ENCODE measurements at regions not wholly inside any gene's neighbourhood (a gene's known extent, or its start where the extent isn't known, plus 50 kb on each side); places are given as distances from the start of the nearest gene placed in this dataset.
"Not testable (repeated sequence)": the region's sequence is repeated elsewhere in the genome, so short reads cannot be mapped to it uniquely, and the experiment has no call there.

DNA sequence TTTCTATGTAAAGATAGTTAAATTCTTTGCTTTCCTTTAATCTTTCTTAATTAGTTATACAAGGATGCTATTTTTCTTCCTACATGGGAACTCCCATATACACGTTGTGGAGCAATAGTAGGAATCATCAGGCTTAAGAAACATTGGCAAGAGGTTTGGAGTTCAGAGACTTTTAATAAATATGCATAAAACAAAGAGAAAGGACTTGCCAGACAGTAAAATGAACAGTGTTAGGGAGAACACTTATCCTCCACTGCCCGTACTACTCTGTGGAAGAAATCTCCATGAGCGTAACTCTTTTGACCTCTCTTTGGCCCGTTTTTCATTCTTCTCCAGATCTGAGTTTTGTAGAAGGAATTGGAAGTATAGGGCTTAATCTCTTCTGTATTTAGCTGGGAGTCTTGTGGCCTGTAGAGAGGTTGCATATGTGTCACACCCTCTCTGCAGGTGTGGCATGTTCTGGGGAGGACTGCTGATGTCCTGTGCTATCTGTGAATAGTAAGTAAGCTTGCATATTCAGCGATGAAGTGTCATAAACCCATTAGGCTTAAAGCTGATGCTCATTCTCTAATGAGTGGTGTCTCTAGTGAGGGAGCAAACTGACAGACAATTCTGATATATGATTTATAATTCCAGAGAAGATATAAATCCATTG lies 455.4 kb upstream of the FAR2 start:
- no peak for DNase-seq

DNA sequence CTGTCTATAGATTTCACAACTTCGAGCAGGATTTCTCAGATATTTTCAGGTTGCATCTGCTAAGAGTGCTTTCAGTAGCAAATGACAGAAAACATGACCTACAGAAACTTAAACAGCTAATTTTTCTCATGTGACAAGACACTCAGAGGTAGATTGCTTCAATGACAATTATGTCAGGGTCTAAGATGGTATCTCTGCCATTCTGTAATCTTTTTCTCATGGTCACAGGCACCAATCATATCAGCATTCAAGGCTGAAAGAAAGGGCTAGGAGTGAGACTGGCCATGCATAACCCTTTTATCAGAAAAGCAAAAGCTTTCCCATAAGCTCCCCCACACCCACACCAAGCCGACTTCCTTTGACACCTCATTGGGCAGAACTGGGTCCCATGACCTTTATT lies 450.5 kb upstream of the FAR2 start:
- no peak for DNase-seq

DNA sequence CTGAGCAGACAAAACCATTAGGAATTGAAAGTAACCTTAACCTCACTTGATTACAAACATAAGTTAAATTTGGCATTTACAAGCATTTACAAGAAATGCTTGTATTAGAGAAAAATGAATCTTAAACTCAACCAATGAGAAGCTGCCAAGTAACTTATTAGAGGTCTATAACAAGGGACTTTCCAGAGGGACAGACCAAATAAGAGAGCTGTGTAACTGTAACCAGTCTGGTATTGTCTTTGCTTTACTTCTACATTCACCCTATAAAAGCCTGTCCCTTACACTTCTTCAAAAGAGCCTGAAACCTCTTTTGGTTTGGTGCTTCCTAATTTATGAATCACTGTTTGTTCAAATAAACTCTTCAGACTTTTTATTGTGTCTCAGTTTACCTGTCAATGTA lies 450.0 kb upstream of the FAR2 start:
- no peak for DNase-seq

DNA sequence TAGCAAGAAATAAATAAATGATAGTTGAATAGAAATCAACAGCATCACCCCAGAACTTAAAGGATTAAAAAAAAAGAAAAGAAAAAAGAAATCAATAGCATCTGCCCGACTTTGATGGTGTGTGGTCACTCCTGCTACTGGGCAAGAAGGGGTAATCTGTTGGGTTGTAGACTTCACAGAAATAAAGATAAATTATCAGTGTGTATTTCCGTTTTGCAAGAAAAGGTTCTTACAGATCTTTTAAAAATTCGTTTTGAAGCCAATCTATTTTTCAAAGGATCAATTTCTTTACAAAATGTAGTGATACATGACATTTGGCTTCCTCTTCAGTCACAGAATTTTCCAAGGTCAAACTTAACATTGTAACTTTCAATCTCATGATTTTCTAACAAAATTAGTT lies 448.9 kb upstream of the FAR2 start:
- no peak for DNase-seq

DNA sequence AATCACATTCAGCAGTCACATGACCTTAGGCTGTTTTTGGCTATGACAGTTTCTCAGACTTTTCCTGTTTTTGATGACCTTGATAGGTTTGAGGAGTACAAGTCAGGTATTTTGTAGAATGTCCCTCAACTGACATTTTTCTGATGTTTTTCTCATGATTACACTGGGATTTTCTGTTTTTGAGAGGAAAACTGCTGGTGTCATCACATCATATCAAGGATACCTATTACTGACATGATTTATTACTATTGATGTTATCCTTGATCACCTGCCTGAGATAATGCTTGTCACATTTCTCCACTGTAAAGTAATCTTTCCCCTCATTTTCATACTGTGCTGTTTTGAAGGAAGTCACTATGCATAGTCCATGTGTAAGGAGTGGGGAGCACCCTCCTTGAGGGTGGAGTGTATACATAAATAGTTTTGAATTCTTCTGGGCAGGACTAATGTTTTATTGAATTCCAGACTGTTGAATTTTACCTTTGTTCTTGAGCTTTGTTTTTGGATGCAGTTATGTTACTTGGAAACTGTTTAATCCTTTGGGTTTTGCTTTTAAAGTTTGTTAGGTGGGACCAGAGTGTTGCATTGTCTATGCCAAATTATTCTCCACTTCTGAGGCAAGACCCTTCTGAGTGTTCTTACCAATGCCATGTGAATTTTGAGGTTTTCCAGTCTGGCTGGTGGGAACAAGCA lies 444.5 kb upstream of the FAR2 start:
- DNase-seq, result no peak

DNA sequence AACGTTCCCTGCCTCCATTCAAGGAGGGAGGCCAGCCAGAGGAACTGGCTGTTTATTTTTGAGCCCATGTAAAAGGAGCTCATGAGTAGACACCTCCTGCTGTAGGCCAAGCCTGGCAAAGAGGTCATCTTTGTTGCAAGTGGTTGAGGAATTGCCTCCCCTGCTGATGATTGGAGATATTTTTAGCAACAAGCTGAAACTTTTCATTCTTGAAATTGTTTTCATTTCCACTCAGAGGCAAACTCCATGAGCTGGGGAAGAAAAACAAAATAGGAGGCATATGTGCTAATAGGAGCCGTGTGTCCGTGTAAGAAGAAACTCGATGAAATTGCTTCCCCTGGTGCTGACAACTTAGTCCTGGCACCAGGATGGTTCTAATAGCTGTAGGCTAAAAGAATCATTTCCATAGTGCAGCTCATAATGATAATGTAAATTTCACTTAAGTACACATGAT lies 440.1 kb upstream of the FAR2 start:
- DNase-seq, result no peak

GRCh38 chr12:28709986-28710685 lies 438.9 kb upstream of the FAR2 start:
- DNase-seq, result no peak

- DNase-seq, result no peak
Measured at GRCh38 chr12:28710882-28711281, 438.2 kb upstream of the FAR2 start.

- no peak for DNase-seq
Measured at GRCh38 chr12:28711421-28711820, 437.7 kb upstream of the FAR2 start.

GRCh38 chr12:28742791-28743190 lies 406.3 kb upstream of the FAR2 start:
- DNase-seq, result no peak

DNA sequence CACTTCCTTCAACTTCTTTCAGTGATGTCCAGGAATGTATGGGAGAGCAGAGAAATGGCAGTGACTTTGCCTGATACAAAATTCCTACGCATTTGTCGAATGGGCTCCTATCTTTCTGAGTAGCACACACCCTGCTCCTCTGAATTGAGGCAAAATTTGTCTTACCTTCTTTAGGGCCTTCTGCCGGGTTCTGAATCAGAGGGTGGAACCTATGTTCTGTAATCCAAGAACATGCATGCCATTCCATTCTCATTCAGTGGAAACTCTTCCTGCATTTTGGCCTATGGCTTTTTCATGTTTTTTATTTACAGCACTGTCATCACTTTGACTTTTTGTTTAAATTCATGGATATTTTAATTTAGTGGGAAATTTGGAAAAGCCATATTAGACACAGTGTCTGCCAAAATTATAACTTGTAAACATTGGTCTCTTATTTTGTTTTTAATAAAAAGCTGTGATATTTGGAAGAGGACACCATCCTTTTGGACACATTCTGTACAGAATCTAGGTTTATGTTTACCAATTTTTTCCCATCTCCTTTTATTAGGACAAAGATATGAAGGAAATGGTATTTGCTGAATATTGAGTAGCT lies 402.2 kb upstream of the FAR2 start:
- DNase-seq, result no peak

GRCh38 chr12:28750946-28751685 lies 398.0 kb upstream of the FAR2 start:
- DNase-seq, result no peak

- no peak for DNase-seq
Measured at GRCh38 chr12:28755027-28755426, 394.1 kb upstream of the FAR2 start.

GRCh38 chr12:28759333-28759732 lies 389.7 kb upstream of the FAR2 start:
- DNase-seq, result no peak

- not testable (repeated sequence) for DNase-seq
Measured at GRCh38 chr12:28760040-28760903, 388.8 kb upstream of the FAR2 start.

DNA sequence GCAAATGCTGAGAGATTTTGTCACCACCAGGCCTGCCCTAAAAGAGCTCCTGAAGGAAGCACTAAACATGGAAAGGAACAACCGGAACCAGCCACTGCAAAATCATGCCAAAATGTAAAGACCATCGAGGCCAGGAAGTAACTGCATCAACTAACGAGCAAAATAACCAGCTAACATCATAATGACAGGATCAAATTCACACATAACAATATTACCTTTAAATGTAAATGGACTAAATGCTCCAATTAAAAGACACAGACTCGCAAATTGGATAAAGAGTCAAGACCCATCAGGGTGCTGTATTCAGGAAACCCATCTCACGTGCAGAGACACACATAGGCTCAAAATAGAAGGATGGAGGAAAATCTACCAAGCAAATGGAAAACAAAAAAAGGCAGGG lies 387.2 kb upstream of the FAR2 start:
- not testable (repeated sequence) for DNase-seq

- DNase-seq, result no peak
Measured at GRCh38 chr12:28766398-28766797, 382.7 kb upstream of the FAR2 start.

GRCh38 chr12:28767836-28768348 lies 381.2 kb upstream of the FAR2 start:
- DNase-seq, result no peak

DNA sequence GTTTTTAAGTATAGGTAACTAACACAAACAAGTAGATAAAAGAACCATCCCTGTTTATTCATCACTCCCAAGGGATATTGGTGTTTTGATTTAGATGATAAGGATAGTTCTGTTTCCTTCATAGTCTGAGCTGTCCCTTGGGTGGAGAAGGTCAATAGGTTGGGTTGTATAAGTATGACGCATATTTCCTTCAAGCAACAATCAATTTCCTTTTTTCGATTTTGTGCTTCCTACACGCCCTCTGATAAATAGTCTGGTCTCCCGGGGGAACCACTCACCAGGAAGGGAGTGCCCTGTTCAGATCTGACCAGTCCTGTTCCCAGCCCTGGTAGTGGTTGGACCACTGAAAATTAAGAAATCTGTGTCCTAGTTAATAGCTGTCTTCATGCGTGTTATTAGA lies 378.8 kb upstream of the FAR2 start:
- DNase-seq, result no peak

- DNase-seq, result no peak
Measured at GRCh38 chr12:28771968-28772367, 377.1 kb upstream of the FAR2 start.

- no peak for DNase-seq
Measured at GRCh38 chr12:28775556-28775955, 373.5 kb upstream of the FAR2 start.

GRCh38 chr12:28776220-28776619 lies 372.9 kb upstream of the FAR2 start:
- DNase-seq, result no peak
